SU-DHL-6 (cell line): ENCODE measurements at regions not wholly inside any gene's neighbourhood (a gene's known extent, or its start where the extent isn't known, plus 50 kb on each side); places are given as distances from the start of the nearest gene placed in this dataset.

Experiments
- H2AFZ ChIP-seq: fragments of 200-600 bp; sonication (generic); 2 replicates; pipeline ENCODE4 v1.6.1; 2014; ENCODE audit warnings: low read depth, mild to moderate bottlenecking, moderate library complexity, mixed read lengths, antibody characterized with exemption, low read length; ENCODE audit not compliant: severe bottlenecking
- H3F3A ChIP-seq: fragments of 200-600 bp; shearing (Covaris generic); 2 replicates; pipeline ENCODE4 v1.6.0; 2016; ENCODE audit warnings: antibody characterized with exemption, mild to moderate bottlenecking; ENCODE audit not compliant: insufficient read depth
- H3K27ac ChIP-seq: fragments of 200-600 bp; sonication (generic); 2 replicates; pipeline ENCODE4 v1.5.1; 2016; ENCODE audit warnings: low read depth, mild to moderate bottlenecking, low read length, moderate library complexity, mixed read lengths
- H3K27me3 ChIP-seq: fragments of 200-600 bp; sonication (generic), shearing (Covaris generic); 2 replicates; pipeline ENCODE4 v1.6.0; 2014; ENCODE audit warnings: mild to moderate bottlenecking, low read length
- H3K36me3 ChIP-seq: fragments of 200-600 bp; sonication (generic); 2 replicates; pipeline ENCODE4 v1.6.1; 2014; ENCODE audit warnings: mild to moderate bottlenecking, low read length, mixed read lengths
- H3K4me2 ChIP-seq: fragments of 300-600, 200-600 bp; shearing (Covaris generic), sonication (generic); 2 replicates; pipeline ENCODE4 v1.6.0; 2014; ENCODE audit warnings: low read length, low read depth, mild to moderate bottlenecking; ENCODE audit not compliant: poor library complexity, severe bottlenecking
- H3K4me3 ChIP-seq: fragments of 200-600 bp; sonication (generic); 2 replicates; pipeline ENCODE4 v1.5.1; 2014; ENCODE audit warnings: antibody characterized with exemption, low read length, mild to moderate bottlenecking, mixed read lengths; ENCODE audit not compliant: insufficient read depth, poor library complexity, severe bottlenecking
- H3K79me2 ChIP-seq: fragments of 200-600 bp; sonication (generic); 2 replicates; pipeline ENCODE4 v1.6.1; 2014; ENCODE audit warnings: mild to moderate bottlenecking, low read length, moderate library complexity; ENCODE audit not compliant: insufficient read depth
- H3K9ac ChIP-seq: fragments of 200-600 bp; sonication (generic); 2 replicates; pipeline ENCODE4 v1.7.0; 2014; ENCODE audit warnings: mild to moderate bottlenecking, low read length
- H3K9me2 ChIP-seq: fragments of 200-600 bp; sonication (generic); replicated peaks from 2 replicates; pipeline ENCODE4 v1.6.1; 2014; ENCODE audit warnings: low read length; ENCODE audit not compliant: insufficient read depth
- H3K9me3 ChIP-seq: fragments of 200-600 bp; sonication (generic); 2 replicates; pipeline ENCODE4 v1.6.1; 2014; ENCODE audit warnings: low read length, mixed read lengths; ENCODE audit not compliant: insufficient read depth
- H4K20me1 ChIP-seq: fragments of 200-600 bp; sonication (generic); 2 replicates; pipeline ENCODE4 v1.6.1; 2014; ENCODE audit warnings: low read depth, mild to moderate bottlenecking, antibody characterized with exemption, low read length, moderate library complexity, mixed read lengths
- CTCF ChIP-seq: fragments of 200-600 bp; sonication (generic); IDR thresholded peaks from one replicate; pipeline ENCODE4 v1.5.1; 2017; ENCODE audit warnings: antibody characterized with exemption, mild to moderate bottlenecking, low read length, moderate library complexity; ENCODE audit not compliant: insufficient read depth, poor library complexity, severe bottlenecking
- EZH2phosphoT487 ChIP-seq: fragments of 200-600 bp; sonication (generic), shearing (Covaris generic); conservative IDR thresholded peaks from 2 replicates; pipeline ENCODE4 v1.6.1; 2018; ENCODE audit warnings: mild to moderate bottlenecking, antibody characterized with exemption, low read length, moderate library complexity, mixed read lengths

DNA sequence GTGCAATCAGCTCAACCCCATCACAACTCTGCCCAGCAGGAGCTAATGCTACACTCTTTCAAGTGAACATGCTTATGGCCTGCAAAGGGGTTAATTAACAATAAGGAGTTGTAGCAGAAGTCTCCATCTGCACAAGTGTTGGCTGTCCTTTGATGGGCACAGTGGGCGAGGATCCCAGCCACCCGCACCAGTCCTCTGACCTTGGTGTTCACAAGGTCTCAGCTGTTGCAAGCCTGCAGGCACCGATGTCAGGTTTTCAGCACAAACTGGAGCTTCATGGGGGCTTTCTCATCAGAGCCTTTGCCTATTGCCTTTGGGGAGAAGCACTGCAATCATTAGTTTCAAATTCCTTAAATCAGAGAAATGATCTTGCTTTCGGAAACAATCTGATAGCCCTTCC lies 60.9 kb upstream of the TMEM178A start:
- Histone ChIP-seq H2AFZ (no peak overlapping the region), H3K4me3 (no peak overlapping the region), H3F3A (no peaks in the 10 kb centered on the region), H3K9ac (no peak overlapping the region), H3K79me2 (no peaks in the 10 kb centered on the region), H3K27me3 (no peaks in the 10 kb centered on the region), H4K20me1 (no peaks in the 10 kb centered on the region), H3K9me2 (no peaks in the 10 kb centered on the region), H3K9me3 (no peaks in the 10 kb centered on the region), H3K36me3 (no peaks in the 10 kb centered on the region), H3K27ac (no peak overlapping the region), H3K4me2 (no peak overlapping the region)
- no peak for TF ChIP-seq CTCF
- no peak for TF ChIP-seq EZH2phosphoT487

DNA sequence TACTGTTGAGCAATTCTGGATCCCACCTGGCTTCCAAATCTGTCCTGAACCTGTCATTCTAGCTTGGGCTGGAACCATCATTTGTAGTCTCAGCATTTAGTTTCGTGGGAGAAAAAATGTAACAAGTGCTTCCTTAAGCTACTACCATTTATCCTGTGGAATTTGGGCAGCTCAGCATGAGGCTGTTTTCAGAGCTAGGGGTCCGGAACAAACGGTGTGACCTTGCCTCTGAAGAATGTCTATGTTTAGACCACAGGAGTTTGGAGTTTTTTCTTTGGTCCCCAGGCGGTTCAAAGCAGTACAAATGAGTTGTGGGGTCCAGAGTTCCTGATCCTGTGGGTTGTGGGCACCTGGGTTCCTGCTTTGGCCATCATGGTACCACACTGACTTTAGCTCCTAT lies 59.1 kb upstream of the TMEM178A start:
- H3K4me3 ChIP-seq, result no peak overlapping the region
- H3K79me2 ChIP-seq, result no peaks in the 10 kb centered on the region
- no peak overlapping the region for H3K4me2 ChIP-seq
- H3K9ac ChIP-seq, result no peak overlapping the region
- no peaks in the 10 kb centered on the region for H3K27me3 ChIP-seq
- H4K20me1 ChIP-seq, result no peaks in the 10 kb centered on the region
- no peaks in the 10 kb centered on the region for H3K36me3 ChIP-seq
- H2AFZ ChIP-seq, result no peak overlapping the region
- H3F3A ChIP-seq, result no peaks in the 10 kb centered on the region
- H3K9me2 ChIP-seq, result no peaks in the 10 kb centered on the region
- TF ChIP-seq CTCF (no peak), EZH2phosphoT487 (no peak)
- no peaks in the 10 kb centered on the region for H3K9me3 ChIP-seq
- H3K27ac ChIP-seq, result no peak overlapping the region

DNA sequence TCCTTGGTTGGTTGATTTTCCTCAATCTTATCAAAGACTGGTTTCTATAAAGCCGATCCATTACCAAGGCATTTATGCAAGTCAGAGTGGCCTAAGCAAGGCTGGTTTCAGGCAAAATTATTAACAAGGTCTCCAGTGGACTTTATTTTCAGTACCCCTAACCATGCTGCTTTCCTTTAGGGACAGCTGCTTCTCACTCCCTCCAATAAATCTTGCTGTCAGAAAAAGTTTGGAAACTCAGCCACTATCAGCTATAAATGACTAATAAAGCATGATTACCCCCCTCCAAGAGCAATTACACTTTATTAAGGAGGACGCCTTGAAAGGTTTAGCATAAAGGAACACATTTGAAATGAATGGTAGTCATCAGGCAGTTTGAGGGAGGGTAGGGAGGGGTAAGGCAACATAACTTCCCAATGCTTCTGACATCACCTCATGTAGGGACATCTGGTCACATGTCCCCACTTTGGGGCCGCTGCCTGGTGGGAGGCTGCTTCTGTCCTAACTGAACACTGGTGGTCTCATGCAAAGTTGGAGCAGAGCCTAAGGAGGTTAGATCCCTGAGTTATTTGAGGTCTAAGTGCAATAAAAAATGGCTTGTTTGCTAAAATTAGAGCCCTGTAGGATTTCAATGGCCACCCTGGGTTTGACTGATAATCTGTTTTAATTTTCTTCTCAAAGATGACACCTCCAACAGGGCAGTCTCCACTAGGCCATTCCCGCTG lies 58.0 kb upstream of the TMEM178A start:
- no peak overlapping the region for H3K4me2 ChIP-seq

More for the DNA sequence above, 58.0 kb upstream of the TMEM178A start:
- no peaks in the 10 kb centered on the region for H3K9me2 ChIP-seq
- H3K27me3 ChIP-seq, result no peaks in the 10 kb centered on the region
- no peaks in the 10 kb centered on the region for H3K36me3 ChIP-seq
- H4K20me1 ChIP-seq, result no peaks in the 10 kb centered on the region
- no peak overlapping the region for H3K4me3 ChIP-seq
- H3K9ac ChIP-seq, result no peak overlapping the region
- no peaks in the 10 kb centered on the region for H3F3A ChIP-seq
- no peaks in the 10 kb centered on the region for H3K79me2 ChIP-seq
- TF ChIP-seq CTCF (no peak), EZH2phosphoT487 (no peak)
- no peak overlapping the region for H3K27ac ChIP-seq
- no peaks in the 10 kb centered on the region for H3K9me3 ChIP-seq
- no peak overlapping the region for H2AFZ ChIP-seq
